ENCODE measurements at regions not wholly inside any gene's neighbourhood (a gene's known extent, or its start where the extent isn't known, plus 50 kb on each side); places are given as distances from the start of the nearest gene placed in this dataset.

GRCh38 chr6:81511423-81511822 lies 241.1 kb downstream of the TENT5A start:
- DNase-seq (no peak), ATAC-seq (peak in 2 of 4 donors; percentile 68 to 75)
- TF ChIP-seq POLR2A (IDR thresholded peaks at IDR 0.05) (no peak), CTCF (IDR thresholded peaks at IDR 0.05) (no peak)
- Histone ChIP-seq H3K27ac (no peak overlapping the region), H3K27me3 (no peaks in the 10 kb centered on the region), H3K36me3 (no peaks in the 10 kb centered on the region), H3K4me1 (no peaks in the 10 kb centered on the region), H3K4me3 (no peak overlapping the region), H3K9me3 (no peaks in the 10 kb centered on the region)
- 22% methylated on average over 1 of the region's 1 CpG for WGBS (ENCODE audit: insufficient coverage, low coverage, low lambda C conversion rate, missing lambda C conversion rate)
- intact Hi-C loops (cut with DNase I), result no loop called here

GRCh38 chr6:81495999-81496398 lies 256.5 kb downstream of the TENT5A start:
- intact Hi-C loops (cut with DNase I), result no loop called here
- H3K4me1 ChIP-seq, result peaks cover 0 to 7% (median 0%) of the 10 kb centered on the region in 4 donors
- H3K27me3 ChIP-seq, result no peaks in the 10 kb centered on the region
- H3K9me3 ChIP-seq, result no peaks in the 10 kb centered on the region
- no peak for ATAC-seq
- H3K4me3 ChIP-seq, result no peak overlapping the region
- WGBS (ENCODE audit: insufficient coverage, low coverage, low lambda C conversion rate, missing lambda C conversion rate), result 67% methylated on average over 1 of the region's 1 CpG
- no peak overlapping the region for H3K27ac ChIP-seq
- DNase-seq, result no peak
- no peak for TF ChIP-seq POLR2A (IDR thresholded peaks at IDR 0.05)
- no peak for TF ChIP-seq CTCF (IDR thresholded peaks at IDR 0.05)
- H3K36me3 ChIP-seq, result no peaks in the 10 kb centered on the region

DNA sequence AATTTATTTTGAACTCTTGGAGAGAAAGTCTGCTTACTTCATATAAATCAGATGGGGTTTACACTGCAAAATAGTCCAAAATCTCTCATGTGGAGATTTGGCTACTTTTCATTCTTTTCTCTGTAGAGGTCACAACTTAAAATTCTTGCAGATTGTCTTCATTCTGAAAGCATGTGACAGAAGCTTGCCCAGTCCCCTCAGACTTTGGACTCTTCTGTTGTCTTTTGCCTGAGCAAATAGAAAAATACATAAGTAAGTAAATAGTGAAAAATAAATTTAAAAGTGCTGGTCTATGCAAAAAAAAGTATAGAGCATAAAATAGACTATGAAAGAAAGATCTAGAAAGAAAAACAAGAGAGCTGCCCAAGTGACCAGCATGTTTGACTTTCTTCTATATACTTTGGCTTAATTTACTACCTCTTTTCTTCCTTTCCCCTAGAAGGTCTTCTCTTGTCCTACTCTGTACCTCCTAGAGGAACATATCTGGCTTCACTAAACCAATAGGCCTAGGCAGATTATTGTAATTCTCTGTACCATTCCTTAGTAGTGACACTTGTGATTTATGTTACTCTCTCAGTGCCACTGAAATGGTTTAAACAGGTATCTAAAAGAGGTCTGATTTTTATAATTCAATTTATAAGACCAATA lies 260.9 kb downstream of the TENT5A start:
- H3K4me3 ChIP-seq, result no peak overlapping the region
- peaks cover 0 to 11% (median 2%) of the 10 kb centered on the region in 4 donors for H3K4me1 ChIP-seq
- H3K9me3 ChIP-seq, result no peaks in the 10 kb centered on the region
- TF ChIP-seq CTCF (IDR thresholded peaks at IDR 0.05) (no peak), POLR2A (IDR thresholded peaks at IDR 0.05) (no peak)
- ATAC-seq (peak; percentile 88 to 95 (median 94)), DNase-seq (peak in 1 of 3 donors; percentile 59)
- H3K27me3 ChIP-seq, result no peaks in the 10 kb centered on the region
- H3K36me3 ChIP-seq, result no peaks in the 10 kb centered on the region
- intact Hi-C loops (cut with DNase I), result no loop called here
- peak overlapping the region; percentile 4 to 62 (median 50) for H3K27ac ChIP-seq

DNA sequence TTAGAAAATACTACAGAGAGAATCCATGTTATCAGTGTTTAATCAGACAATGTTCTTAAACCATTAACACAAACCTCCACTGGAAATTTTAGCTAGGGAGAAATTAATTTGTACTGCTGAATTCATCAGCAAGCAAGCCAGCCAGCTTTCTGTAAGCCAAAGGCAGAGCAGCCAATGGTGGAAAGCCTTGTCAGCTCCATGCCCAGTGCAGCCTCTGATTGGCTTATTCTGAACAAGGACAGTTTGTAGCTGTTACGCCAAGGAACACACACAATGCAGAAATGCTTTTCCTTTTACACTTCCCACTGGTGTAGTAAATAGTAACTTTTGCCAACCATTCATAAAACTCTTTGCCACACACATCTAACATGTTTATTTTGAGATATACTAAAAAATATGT lies 265.0 kb downstream of the TENT5A start:
- no peak overlapping the region for H3K4me3 ChIP-seq

More for the DNA sequence above, 265.0 kb downstream of the TENT5A start:
- DNase-seq (no peak), ATAC-seq (no peak)
- Histone ChIP-seq H3K27me3 (no peaks in the 10 kb centered on the region), H3K9me3 (no peaks in the 10 kb centered on the region), H3K4me1 (peaks cover 0 to 17% (median 3%) of the 10 kb centered on the region in 4 donors), H3K36me3 (no peaks in the 10 kb centered on the region), H3K27ac (no peak overlapping the region)
- TF ChIP-seq CTCF (IDR thresholded peaks at IDR 0.05) (no peak), POLR2A (IDR thresholded peaks at IDR 0.05) (no peak)
- WGBS (ENCODE audit: insufficient coverage, low coverage, low lambda C conversion rate, missing lambda C conversion rate), result 91% methylated on average over 1 of the region's 1 CpG
- intact Hi-C loops (cut with DNase I), result no loop called here
